H9 (cell line): ENCODE measurements at regions not wholly inside any gene's neighbourhood (a gene's known extent, or its start where the extent isn't known, plus 50 kb on each side); places are given as distances from the start of the nearest gene placed in this dataset.

Source experiments
- DNase-seq: peaks from one replicate; pipeline ENCODE4 v3.0.0-alpha.2; 2017
- H2AFZ ChIP-seq: one replicate; pipeline ENCODE4 v1.6.1; 2013; ENCODE audit warnings: mild to moderate bottlenecking, low read length, control low read depth, moderate library complexity
- H2AK5ac ChIP-seq: 2 replicates; pipeline ENCODE4 v1.6.1; 2013; ENCODE audit warnings: low read length, control low read depth, mixed read lengths; ENCODE audit not compliant: insufficient read length
- H2BK120ac ChIP-seq: one replicate; pipeline ENCODE4 v1.6.1; 2013; ENCODE audit warnings: low read depth, mild to moderate bottlenecking, low read length, control low read depth, inconsistent platforms; ENCODE audit not compliant: poor library complexity, severe bottlenecking
- H2BK12ac ChIP-seq: 2 replicates; pipeline ENCODE4 v1.6.1; 2013; ENCODE audit warnings: low read length, control low read depth, mixed read lengths, low read depth; ENCODE audit not compliant: insufficient read length
- H2BK15ac ChIP-seq: 2 replicates; pipeline ENCODE4 v1.6.1; 2013; ENCODE audit warnings: low read depth, low read length, control low read depth
- H2BK20ac ChIP-seq: one replicate; pipeline ENCODE4 v1.6.1; 2013; ENCODE audit warnings: low read depth, mild to moderate bottlenecking, low read length, control low read depth, inconsistent platforms; ENCODE audit not compliant: poor library complexity, severe bottlenecking
- H2BK5ac ChIP-seq: 2 replicates; pipeline ENCODE4 v1.6.1; 2013; ENCODE audit warnings: low read length, control low read depth, mixed read lengths; ENCODE audit not compliant: insufficient read length
- H3K14ac ChIP-seq: 2 replicates; pipeline ENCODE4 v1.6.1; 2013; ENCODE audit warnings: low read length, control low read depth; ENCODE audit not compliant: insufficient read depth
- H3K18ac ChIP-seq: 2 replicates; pipeline ENCODE4 v1.6.1; 2013; ENCODE audit warnings: low read depth, mild to moderate bottlenecking, mixed read lengths, low read length, control low read depth; ENCODE audit not compliant: insufficient read length
- H3K23ac ChIP-seq: 2 replicates; pipeline ENCODE4 v1.6.1; 2013; ENCODE audit warnings: low read length, control low read depth, mixed read lengths, low read depth; ENCODE audit not compliant: insufficient read length
- H3K23me2 ChIP-seq: 2 replicates; pipeline ENCODE4 v1.6.1; 2013; ENCODE audit warnings: low read depth, mild to moderate bottlenecking, mixed read lengths, low read length, control low read depth; ENCODE audit not compliant: insufficient read length, poor library complexity, severe bottlenecking
- H3K27ac ChIP-seq: 2 replicates; pipeline ENCODE4 v1.5.1; 2013; ENCODE audit warnings: low read length, control low read depth, mixed read lengths, low read depth; ENCODE audit not compliant: insufficient read length
- H3K27me3 ChIP-seq: 2 replicates; pipeline ENCODE4 v1.6.1; 2013; ENCODE audit warnings: low read length, control low read depth, inconsistent platforms; ENCODE audit not compliant: insufficient read depth
- H3K4ac ChIP-seq: 2 replicates; pipeline ENCODE4 v1.6.1; 2013; ENCODE audit warnings: low read depth, mild to moderate bottlenecking, control low read depth, inconsistent platforms, low read length, moderate library complexity
- H3K4me1 ChIP-seq: 2 replicates; pipeline ENCODE4 v1.6.1; 2013; ENCODE audit warnings: low read length, control low read depth, inconsistent platforms; ENCODE audit not compliant: insufficient read depth
- H3K4me2 ChIP-seq: 2 replicates; pipeline ENCODE4 v1.6.1; 2013; ENCODE audit warnings: low read length, control low read depth, mixed read lengths; ENCODE audit not compliant: insufficient read length, insufficient read depth
- H3K56ac ChIP-seq: 2 replicates; pipeline ENCODE4 v1.6.1; 2013; ENCODE audit warnings: low read depth, mild to moderate bottlenecking, mixed read lengths, low read length, control low read depth; ENCODE audit not compliant: insufficient read length
- H3K79me1 ChIP-seq: 2 replicates; pipeline ENCODE4 v1.6.1; 2013; ENCODE audit warnings: low read depth, mild to moderate bottlenecking, moderate library complexity, low read length, control low read depth, inconsistent platforms; ENCODE audit not compliant: insufficient read depth, poor library complexity, severe bottlenecking
- H3K79me2 ChIP-seq: 2 replicates; pipeline ENCODE4 v1.6.1; 2013; ENCODE audit warnings: low read length, control low read depth, inconsistent platforms; ENCODE audit not compliant: insufficient read depth
- H3K9ac ChIP-seq: 2 replicates; pipeline ENCODE4 v1.6.1; 2013; ENCODE audit warnings: low read length, control low read depth, mixed read lengths; ENCODE audit not compliant: insufficient read length; ENCODE audit errors: extremely low read depth
- H3K9me3 ChIP-seq: one replicate; pipeline ENCODE4 v1.6.1; 2013; ENCODE audit warnings: low read depth, low read length, inconsistent platforms; ENCODE audit not compliant: control insufficient read depth
- H3T11ph ChIP-seq: one replicate; pipeline ENCODE4 v1.6.1; 2013; ENCODE audit warnings: mild to moderate bottlenecking, low read length, control low read depth, inconsistent platforms
- H4K20me1 ChIP-seq: one replicate; pipeline ENCODE4 v1.6.1; 2013; ENCODE audit not compliant: control insufficient read depth, insufficient read length, insufficient read depth
- H4K5ac ChIP-seq: 2 replicates; pipeline ENCODE4 v1.6.1; 2013; ENCODE audit warnings: low read depth, mild to moderate bottlenecking, mixed read lengths, low read length, control low read depth; ENCODE audit not compliant: insufficient read length
- H4K8ac ChIP-seq: replicated peaks from 2 replicates; pipeline ENCODE4 v1.6.1; 2013; ENCODE audit warnings: low read length, control low read depth, mixed read lengths, low read depth; ENCODE audit not compliant: insufficient read length
- H4K91ac ChIP-seq: 2 replicates; pipeline ENCODE4 v1.6.1; 2013; ENCODE audit warnings: low read depth, mild to moderate bottlenecking, moderate library complexity, mixed read lengths, low read length, control low read depth; ENCODE audit not compliant: insufficient read length
- H3K27ac Mint-ChIP-seq, 3 experiments: 2 replicates in 2 of 3; 3 replicates in 1 of 3; pipeline ENCODE4 v1.8.0; 2020 to 2021; ENCODE audit warnings: mixed read lengths in 3 of 3, mild to moderate bottlenecking in 1 of 3, moderate library complexity in 1 of 3
- H3K27me3 Mint-ChIP-seq: 2 replicates; pipeline ENCODE4 v1.8.0; 2021; ENCODE audit warnings: low read depth, mild to moderate bottlenecking, moderate library complexity, mixed read lengths
- H3K36me3 Mint-ChIP-seq, 3 experiments: 2 replicates in 2 of 3; 3 replicates in 1 of 3; pipeline ENCODE4 v1.8.0; 2020 to 2021; ENCODE audit warnings: low read depth in 3 of 3, mixed read lengths in 3 of 3; ENCODE audit not compliant: insufficient read depth in 1 of 3
- H3K4me1 Mint-ChIP-seq, 2 experiments: 2 replicates each; pipeline ENCODE4 v1.8.0; 2020; ENCODE audit warnings: mixed read lengths in 2 of 2
- H3K4me3 Mint-ChIP-seq, 2 experiments: 2 replicates in 1 of 2; 3 replicates in 1 of 2; pipeline ENCODE4 v1.8.0; 2020 to 2021; ENCODE audit warnings: mild to moderate bottlenecking in 2 of 2, mixed read lengths in 2 of 2, moderate library complexity in 1 of 2
- H3K9me3 Mint-ChIP-seq, 2 experiments: 2 replicates in 1 of 2; 3 replicates in 1 of 2; pipeline ENCODE4 v1.8.0; 2020; ENCODE audit warnings: mild to moderate bottlenecking in 2 of 2, mixed read lengths in 2 of 2, moderate library complexity in 1 of 2
- CTCF ChIP-seq: fragments of 200-600 bp; sonication (generic); conservative IDR thresholded peaks from 3 replicates; pipeline ENCODE4 v1.8.0; 2021; ENCODE audit warnings: antibody characterized with exemption, mild to moderate bottlenecking
- WGBS: extraction: QIAGEN DNeasy Blood & Tissue Kit; methylation state at CpG from one replicate; pipeline ENCODE4 v1.1.7; 2013; ENCODE audit warnings: missing lambda C conversion rate, low lambda C conversion rate, mixed read lengths; ENCODE audit not compliant: insufficient read length; ENCODE audit errors: extremely low coverage; 5-methylcytosine and 5-hydroxymethylcytosine counted together

GRCh38 chr15:62455441-62455921 lies 290.4 kb upstream of the C2CD4B start:
- no peak for TF ChIP-seq CTCF
- Histone ChIP-seq H2BK5ac (no peak overlapping the region), H3K4me2 (no peak overlapping the region), H3K27me3 (no peaks in the 10 kb centered on the region), H3K14ac (no peak overlapping the region), H3K79me1 (no peaks in the 10 kb centered on the region), H4K8ac (no peak overlapping the region), H3K18ac (no peak overlapping the region), H3T11ph (no peak overlapping the region), H3K23me2 (no peaks in the 10 kb centered on the region), H3K23ac (no peak overlapping the region), H2BK20ac (no peak overlapping the region), H4K91ac (no peak overlapping the region), H3K79me2 (no peaks in the 10 kb centered on the region), H3K4me1 (peaks cover 20% of the 10 kb centered on the region), H3K4ac (no peak overlapping the region), H3K27ac (no peak overlapping the region), H2BK15ac (no peak overlapping the region), H2AK5ac (no peak overlapping the region), H2BK120ac (no peak overlapping the region), H4K20me1 (no peaks in the 10 kb centered on the region), H3K56ac (no peak overlapping the region), H2BK12ac (no peak overlapping the region), H3K9me3 (no peaks in the 10 kb centered on the region), H2AFZ (no peak overlapping the region), H4K5ac (no peak overlapping the region), H3K9ac (no peak overlapping the region)
- no peak overlapping the region for H3K4me3 Mint-ChIP-seq
- no peak for DNase-seq
- peaks cover 0 to 2% (median 0%) of the 10 kb centered on the region in 3 experiments; a peak in 1 of 7 replicates for H3K36me3 Mint-ChIP-seq
- peaks cover 63 to 68% of the 10 kb centered on the region in 2 experiments for H3K4me1 Mint-ChIP-seq
- no CpG with 5 or more reads among the region's 12 CpGs for WGBS
- H3K27me3 Mint-ChIP-seq: peaks cover 3% of the 10 kb centered on the region
- H3K9me3 Mint-ChIP-seq: no peaks in the 10 kb centered on the region
- peak overlapping the region in 1 of 3 experiments; percentile 34; a peak in 3 of 7 replicates for H3K27ac Mint-ChIP-seq
